SK-N-MC (cell line): ENCODE measurements at regions not wholly inside any gene's neighbourhood (a gene's known extent, or its start where the extent isn't known, plus 50 kb on each side); places are given as distances from the start of the nearest gene placed in this dataset.

ENCODE experiments used
- EZH2 ChIP-seq: fragments of 200-600 bp; sonication (generic); IDR thresholded peaks from one replicate; pipeline ENCODE4 v1.6.1; 2017; ENCODE audit warnings: antibody characterized with exemption
- FOXP2 ChIP-seq: optimal IDR thresholded peaks from 2 replicates; pipeline ENCODE3; 2011; ENCODE audit warnings: mild to moderate bottlenecking, moderate library complexity; ENCODE audit not compliant: insufficient read depth; ENCODE audit errors: extremely low read length, control extremely low read depth
- POLR2AphosphoS5 ChIP-seq: IDR thresholded peaks from 2 replicates; pipeline ENCODE4 v1.6.1; 2012; ENCODE audit warnings: mild to moderate bottlenecking, low read depth, low read length, borderline replicate concordance

DNA sequence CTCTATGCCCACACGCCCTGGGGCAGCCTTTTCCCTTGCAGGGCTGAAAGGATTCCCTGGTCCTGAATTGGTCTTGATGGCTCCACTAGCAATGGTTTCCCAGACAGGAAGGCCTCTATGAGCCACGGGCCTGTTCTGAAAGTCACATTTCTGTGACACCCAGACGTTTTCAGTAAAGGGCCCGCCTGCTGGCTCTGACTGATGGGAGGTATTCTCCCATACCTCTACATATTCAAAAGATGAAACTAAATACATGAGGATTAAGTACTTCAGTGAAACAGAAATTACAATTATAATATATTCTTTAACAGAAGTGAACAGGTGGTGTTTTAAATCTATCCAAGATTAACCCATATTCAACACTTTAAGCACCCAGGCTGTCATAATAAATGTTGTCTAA lies 629.8 kb downstream of the CDH26 start:
- TF ChIP-seq POLR2AphosphoS5 (no peak), EZH2 (no peak), FOXP2 (no peak)
